HepG2 (cell line): ENCODE measurements at regions not wholly inside any gene's neighbourhood (a gene's known extent, or its start where the extent isn't known, plus 50 kb on each side); places are given as distances from the start of the nearest gene placed in this dataset.

Source experiments
- ATAC-seq: fragments of 200-7000 bp; cut with Tn5 transposase; 3 replicates; pipeline ENCODE4 v1.9.1; 2020; ENCODE audit warnings: mild to moderate bottlenecking, moderate library complexity
- BruUV-seq: library from RNA; stranded (reverse); fragments of 400-500 nt; replicated peaks from 2 replicates; lab custom pipeline; 2021; lab: Mats Ljungman, UMichigan
- CTCF ChIA-PET: fragments of 300-600 bp; formaldehyde crosslinking; extraction: SDS; loops from one replicate; lab custom pipeline; 2021; ENCODE audit warnings: low total read pairs, inconsistent platforms, low intra/inter-chr PET ratio; lab: Yijun Ruan, JAX
- POLR2A ChIA-PET: fragments of 350-600 bp; sonication (Branson Sonifier 250); formaldehyde crosslinking; loops from one replicate; lab custom pipeline; 2020; ENCODE audit warnings: antibody characterized with exemption, inconsistent platforms; lab: Yijun Ruan, JAX
- DNase-seq: peaks from one replicate; pipeline ENCODE4 v3.0.0-alpha.2; 2015; ENCODE audit warnings: low spot score
- FAIRE-seq: peaks from 3 replicates; lab custom pipeline; 2011; peaks lifted over from hg19 to GRCh38; lab: Jason Lieb, UNC
- H2AFZ ChIP-seq: one replicate; pipeline ENCODE4 v1.6.1; 2011; ENCODE audit warnings: low read length, inconsistent platforms
- H3K27ac ChIP-seq: fragments of 300-600 bp; 3 replicates; pipeline ENCODE4 v1.8.0; 2011; ENCODE audit warnings: mixed run types, mild to moderate bottlenecking, mixed read lengths, low read length, inconsistent platforms; ENCODE audit not compliant: insufficient read depth; ENCODE audit errors: extremely low read length
- H3K27me3 ChIP-seq, 2 experiments: fragments of 200-600 bp in 1 of 2; 2 replicates in 1 of 2; 3 replicates in 1 of 2; pipeline versions ENCODE4 v1.6.0 to v1.8.0; 2011; ENCODE audit warnings: low read length in 2 of 2, mild to moderate bottlenecking in 2 of 2, moderate library complexity in 2 of 2, inconsistent platforms in 1 of 2; ENCODE audit not compliant: insufficient read depth in 2 of 2, control insufficient read depth in 1 of 2
- H3K36me3 ChIP-seq, 2 experiments: fragments of 200-600 bp in 1 of 2; replicated peaks in 1 of 2; 2 replicates in 1 of 2; 3 replicates in 1 of 2; pipeline versions ENCODE4 v1.5.1 to v1.8.0; 2011; ENCODE audit warnings: low read length in 2 of 2, inconsistent platforms in 1 of 2; ENCODE audit not compliant: insufficient read depth in 2 of 2, control insufficient read depth in 1 of 2
- H3K4me1 ChIP-seq: 2 replicates; pipeline ENCODE4 v1.5.1; 2012; ENCODE audit warnings: low read length, inconsistent platforms; ENCODE audit not compliant: insufficient read depth
- H3K4me2 ChIP-seq: 2 replicates; pipeline ENCODE4 v1.6.0; 2011; ENCODE audit warnings: low read depth, low read length, inconsistent platforms
- H3K4me3 ChIP-seq, 3 experiments: fragments of 200-600 bp in 1 of 3; sonication (generic), shearing (Covaris generic) in 1 of 3; replicated peaks in 1 of 3; 2 replicates each; pipeline ENCODE4 v1.5.1; 2011 to 2016; ENCODE audit warnings: low read length in 3 of 3, inconsistent platforms in 2 of 3, low read depth in 2 of 3, mild to moderate bottlenecking in 2 of 3, control low read depth in 1 of 3, mixed read lengths in 1 of 3; ENCODE audit not compliant: insufficient read depth in 1 of 3
- H3K79me2 ChIP-seq: one replicate; pipeline ENCODE4 v1.6.1; 2011; ENCODE audit warnings: low read length, inconsistent platforms; ENCODE audit not compliant: insufficient read depth
- H3K9ac ChIP-seq: 2 replicates; pipeline ENCODE4 v1.6.0; 2011; ENCODE audit warnings: mild to moderate bottlenecking, low read depth, low read length, inconsistent platforms; ENCODE audit not compliant: insufficient read depth
- H3K9me3 ChIP-seq: 2 replicates; pipeline ENCODE4 v1.5.1; 2012; ENCODE audit warnings: mild to moderate bottlenecking, low read length
- H4K20me1 ChIP-seq: 2 replicates; pipeline ENCODE4 v1.6.0; 2011; ENCODE audit warnings: inconsistent platforms, mild to moderate bottlenecking, low read length, moderate library complexity; ENCODE audit not compliant: insufficient read depth
- BCLAF1 ChIP-seq: fragments of 450-650 bp; IDR thresholded peaks from 2 replicates; pipeline ENCODE4 v1.6.1; 2017; ENCODE audit warnings: mild to moderate bottlenecking
- CCAR2 ChIP-seq: fragments of 200-400 bp; formaldehyde crosslinking; optimal IDR thresholded peaks from 2 replicates; pipeline ENCODE3; 2018; ENCODE audit warnings: low read depth, mild to moderate bottlenecking, low read length, moderate library complexity
- KDM5B ChIP-seq: sonication (generic); formaldehyde crosslinking; IDR thresholded peaks from 2 replicates; pipeline ENCODE4 v1.4.0; 2020; ENCODE audit warnings: missing genetic modification reagents, mild to moderate bottlenecking, borderline replicate concordance
- LCORL ChIP-seq, 2 experiments: fragments of 450-650 bp in 1 of 2; sonication (generic) in 1 of 2; formaldehyde crosslinking in 1 of 2; IDR thresholded peaks; 2 replicates each; pipeline versions ENCODE4 v1.5.0 to v1.6.1; 2017 to 2020; ENCODE audit warnings: antibody characterized with exemption in 1 of 2, missing genetic modification reagents in 1 of 2
- MYC ChIP-seq: sonication (generic); formaldehyde crosslinking; IDR thresholded peaks from 2 replicates; pipeline ENCODE4 v1.9.0; 2021; ENCODE audit warnings: missing genetic modification reagents, borderline replicate concordance
- PHF5A ChIP-seq: IDR thresholded peaks from one replicate; pipeline ENCODE4 v1.6.1; 2018; ENCODE audit warnings: low read depth, missing genetic modification reagents; ENCODE audit not compliant: unreplicated experiment
- SP2 ChIP-seq: sonication (generic); formaldehyde crosslinking; IDR thresholded peaks from 2 replicates; pipeline ENCODE4 v1.5.1; 2020; ENCODE audit warnings: mild to moderate bottlenecking, missing genetic modification reagents
- ZMAT5 ChIP-seq: sonication (generic); formaldehyde crosslinking; IDR thresholded peaks from 2 replicates; pipeline ENCODE4 v1.5.0; 2020; ENCODE audit warnings: mild to moderate bottlenecking, low read depth, missing genetic modification reagents, borderline replicate concordance
- WGBS: methylation state at CpG from one replicate; pipeline ENCODE4 v1.1.6; 2017; ENCODE audit warnings: low lambda C conversion rate; 5-methylcytosine and 5-hydroxymethylcytosine counted together
- in situ Hi-C: cut with HindIII; loops from 2 replicates; pipeline ENCODE4 v1.10.0; 2017; ENCODE audit warnings: low pct_unique_long_range_greater_than_20kb; ENCODE audit not compliant: extremely low pct_ligation_motif_present
- intact Hi-C: fragments of 100-400 bp; cut with micrococcal nuclease; formaldehyde crosslinking; loops from one replicate; pipeline ENCODE4 v1.10.0; 2022; ENCODE audit not compliant: unreplicated experiment
- TF ChIP-seq, protein P1 (sequence below): IDR thresholded peaks from 2 replicates; pipeline ENCODE4 v1.6.1; 2012; ENCODE audit warnings: low read depth, low read length, improper control_type of control experiment

DNA sequence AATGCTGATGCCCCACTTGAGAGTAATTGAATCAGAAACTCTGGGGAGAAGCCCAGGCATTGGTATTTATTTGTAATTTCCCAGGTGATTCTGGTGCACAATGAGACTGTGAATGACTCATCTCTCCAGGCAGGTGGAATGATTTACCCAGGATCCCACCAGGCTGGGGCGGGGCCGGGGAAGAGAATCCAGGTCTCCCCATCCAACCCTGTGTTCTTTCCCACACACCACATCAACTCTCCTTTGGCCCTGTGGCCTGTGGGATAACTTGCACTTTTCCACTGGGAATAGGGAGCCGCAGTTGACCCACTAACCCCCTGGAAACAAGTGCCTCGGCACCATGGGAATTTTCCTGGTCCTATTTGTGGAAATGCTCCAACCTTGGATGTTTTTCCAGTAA lies 409.8 kb downstream of the ZNF521 start:
- TF ChIP-seq MYC = no peak
- Histone ChIP-seq H3K4me1 (no peaks in the 10 kb centered on the region), H3K9me3 (no peaks in the 10 kb centered on the region), H3K27me3 (no peaks in the 10 kb centered on the region), H4K20me1 (no peaks in the 10 kb centered on the region), H2AFZ (no peak overlapping the region), H3K36me3 (no peaks in the 10 kb centered on the region), H3K4me3 (no peak overlapping the region), H3K9ac (no peak overlapping the region), H3K79me2 (no peaks in the 10 kb centered on the region), H3K27ac (no peak overlapping the region), H3K4me2 (no peak overlapping the region)
- CTCF ChIA-PET = no interaction called here
- no TSS peak for BruUV-seq
- 22% methylated on average over 2 of the region's 4 CpGs for WGBS
- POLR2A ChIA-PET = no interaction called here
- no peak for ATAC-seq
- FAIRE-seq = no peak
- in situ Hi-C loops = no loop called here
- no peak for DNase-seq
- intact Hi-C loops = no loop called here

DNA sequence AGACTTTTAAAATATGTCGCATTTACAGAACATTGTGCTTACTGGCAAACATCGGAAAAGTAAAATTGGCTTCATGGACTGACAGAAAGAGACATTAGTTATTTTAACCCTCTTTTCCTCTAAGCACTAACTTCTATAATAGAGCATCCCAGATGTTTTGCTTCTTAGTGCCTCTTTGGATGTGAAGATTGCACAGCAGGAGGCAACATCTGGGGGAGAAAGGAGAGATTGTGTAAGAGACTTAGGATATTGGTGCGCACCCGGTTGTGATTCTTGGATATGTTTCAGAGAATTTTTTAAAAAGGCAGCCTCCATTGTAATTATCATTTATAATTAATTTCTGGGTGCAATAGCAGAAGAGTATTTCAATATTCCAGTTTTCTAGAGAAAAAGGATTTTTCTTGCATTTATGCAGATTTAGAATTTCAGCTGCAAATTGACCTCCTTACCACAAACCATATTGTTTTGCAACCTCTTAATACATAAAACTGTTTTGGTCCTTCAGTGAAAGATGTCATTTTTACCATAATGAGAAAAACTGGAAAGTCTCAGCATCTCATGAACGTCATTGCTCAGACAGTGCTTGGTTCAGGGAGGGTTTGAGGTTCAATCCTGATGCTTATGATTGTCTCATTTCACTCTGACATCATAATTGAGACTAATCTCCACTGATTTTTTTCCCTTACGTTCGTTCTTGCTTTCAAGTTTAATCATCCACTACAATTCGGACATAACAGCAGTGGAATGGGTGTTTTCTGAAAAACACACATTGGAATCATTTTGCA lies 404.3 kb downstream of the ZNF521 start:
- Histone ChIP-seq H3K79me2 (no peaks in the 10 kb centered on the region), H3K27me3 (no peaks in the 10 kb centered on the region), H3K4me3 (no peak overlapping the region), H3K9ac (no peak overlapping the region), H3K4me1 (no peaks in the 10 kb centered on the region), H2AFZ (no peak overlapping the region), H3K9me3 (no peaks in the 10 kb centered on the region), H3K36me3 (no peaks in the 10 kb centered on the region), H4K20me1 (no peaks in the 10 kb centered on the region), H3K4me2 (no peak overlapping the region), H3K27ac (no peak overlapping the region)
- DNase-seq (no peak), FAIRE-seq (no peak), ATAC-seq (no peak)
- 31% methylated on average over 8 of the region's 8 CpGs for WGBS
- no TSS peak for BruUV-seq
- no peak for TF ChIP-seq LCORL (IDR thresholded peaks at IDR 0.05)
- no peak for TF ChIP-seq LCORL (CRISPR knock-in tag; IDR thresholded peaks at IDR 0.05)
- no peak for TF ChIP-seq SP2 (CRISPR knock-in tag)
- no peak for TF ChIP-seq BCLAF1
- no peak for TF ChIP-seq CCAR2
- TF ChIP-seq, protein P1, sequence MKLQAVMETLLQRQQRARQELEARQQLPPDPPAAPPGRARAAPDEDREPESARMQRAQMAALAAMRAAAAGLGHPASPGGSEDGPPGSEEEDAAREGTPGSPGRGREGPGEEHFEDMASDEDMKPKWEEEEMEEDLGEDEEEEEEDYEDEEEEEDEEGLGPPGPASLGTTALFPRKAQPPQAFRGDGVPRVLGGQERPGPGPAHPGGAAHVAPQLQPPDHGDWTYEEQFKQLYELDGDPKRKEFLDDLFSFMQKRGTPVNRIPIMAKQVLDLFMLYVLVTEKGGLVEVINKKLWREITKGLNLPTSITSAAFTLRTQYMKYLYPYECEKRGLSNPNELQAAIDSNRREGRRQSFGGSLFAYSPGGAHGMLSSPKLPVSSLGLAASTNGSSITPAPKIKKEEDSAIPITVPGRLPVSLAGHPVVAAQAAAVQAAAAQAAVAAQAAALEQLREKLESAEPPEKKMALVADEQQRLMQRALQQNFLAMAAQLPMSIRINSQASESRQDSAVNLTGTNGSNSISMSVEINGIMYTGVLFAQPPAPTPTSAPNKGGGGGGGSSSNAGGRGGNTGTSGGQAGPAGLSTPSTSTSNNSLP = no peak
- no peak for TF ChIP-seq KDM5B
- TF ChIP-seq PHF5A (CRISPR knock-in tag) = no peak
- no peak for TF ChIP-seq ZMAT5 (CRISPR knock-in tag)
- POLR2A ChIA-PET = no interaction called here
- CTCF ChIA-PET = no interaction called here
- in situ Hi-C loops (no loop called here), intact Hi-C loops (no loop called here)
